Thyroid gland (tissue), 4 donors: ENCODE measurements at regions not wholly inside any gene's neighbourhood (a gene's known extent, or its start where the extent isn't known, plus 50 kb on each side); places are given as distances from the start of the nearest gene placed in this dataset.

ENCODE experiments used
- DNase-seq, 2 donors: peaks; one replicate each; pipeline ENCODE4 v3.0.0-alpha.2; 2019
- H3K27ac ChIP-seq, 3 donors: fragments of 200-600 bp; sonication (generic); 1 replicate in 2 of 3; 2 replicates in 1 of 3; pipeline ENCODE4 v1.5.1; 2016 to 2019; ENCODE audit warnings: mild to moderate bottlenecking in 1 of 3, moderate library complexity in 1 of 3
- H3K27me3 ChIP-seq: fragments of 200-600 bp; sonication (generic); one replicate; pipeline ENCODE4 v1.5.1; 2019
- H3K36me3 ChIP-seq, 2 donors: fragments of 200-600 bp; sonication (generic); one replicate each; pipeline ENCODE4 v1.5.1; 2016 to 2019
- H3K4me1 ChIP-seq, 2 donors: fragments of 200-600 bp; sonication (generic); one replicate each; pipeline ENCODE4 v1.5.1; 2017 to 2019
- H3K4me3 ChIP-seq, 3 donors: fragments of 200-600 bp; sonication (generic); replicated peaks in 1 of 3; 1 replicate in 2 of 3; 2 replicates in 1 of 3; pipeline ENCODE4 v1.5.1; 2016; ENCODE audit warnings: mild to moderate bottlenecking in 1 of 3
- H3K9me3 ChIP-seq: fragments of 200-600 bp; sonication (generic); one replicate; pipeline ENCODE4 v1.5.1; 2017
- POLR2A ChIP-seq, 2 donors: fragments of 450-650 bp; IDR thresholded peaks; one replicate each; pipeline ENCODE4 v1.6.1; 2017; ENCODE audit warnings: antibody characterized with exemption in 2 of 2, mild to moderate bottlenecking in 2 of 2, moderate library complexity in 1 of 2
- WGBS, 2 donors: methylation state at CpG; one replicate each; pipeline ENCODE4 v1.1.5; 2017; 5-methylcytosine and 5-hydroxymethylcytosine counted together
- intact Hi-C: fragments of 100-400 bp; cut with DNase I; formaldehyde crosslinking; loops from one replicate; pipeline ENCODE4 v1.15.1; 2023
- TF ChIP-seq, protein P1 (sequence below), 6 experiments: fragments of 200-600 bp in 3 of 6; fragments of 450-650 bp in 3 of 6; sonication (generic) in 3 of 6; IDR thresholded peaks; one replicate each; pipeline ENCODE4 v1.5.1; 2016 to 2019; ENCODE audit warnings: antibody characterized with exemption in 6 of 6, mild to moderate bottlenecking in 2 of 6, inconsistent platforms in 1 of 6, moderate library complexity in 1 of 6

DNA sequence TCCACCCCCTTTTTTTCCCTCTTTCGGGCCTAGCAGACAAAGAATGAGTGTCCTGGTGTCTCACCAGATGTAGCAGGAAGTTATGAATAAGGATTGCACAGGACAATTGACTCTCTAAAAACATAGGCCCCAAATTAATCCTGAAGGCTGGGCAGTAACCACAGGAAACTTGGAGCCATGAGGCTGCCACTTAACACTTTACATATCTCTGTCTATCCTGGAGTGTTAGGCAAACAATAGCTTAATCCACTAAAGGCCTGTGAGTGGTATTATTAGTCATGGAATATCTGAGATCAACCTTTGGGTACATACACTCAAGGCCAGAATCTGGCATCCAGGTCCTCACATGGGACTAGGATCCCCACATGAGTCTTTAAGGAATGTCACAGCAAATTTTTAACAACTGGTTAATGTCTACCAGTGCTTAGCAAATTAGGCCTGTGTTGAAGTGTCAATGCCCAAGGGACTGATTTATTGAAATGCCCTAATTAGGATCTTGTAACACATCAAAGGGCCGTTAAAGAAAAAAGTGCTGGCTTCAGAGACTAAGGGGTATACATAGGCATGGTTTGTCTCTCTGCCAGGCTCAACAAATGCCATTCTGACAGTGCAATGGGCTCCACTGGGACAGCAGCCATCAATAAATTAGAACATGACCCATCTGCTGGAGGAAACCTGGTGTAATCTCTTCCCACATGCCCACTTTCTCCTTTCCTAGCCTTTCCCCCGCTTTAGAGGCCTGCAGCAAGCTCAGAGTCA, 196.7 kb upstream of the TBX20 start:
- Histone ChIP-seq H3K27me3 (no peaks in the 10 kb centered on the region), H3K36me3 (no peaks in the 10 kb centered on the region), H3K4me3 (no peak overlapping the region), H3K4me1 (no peaks in the 10 kb centered on the region), H3K27ac (no peak overlapping the region), H3K9me3 (no peaks in the 10 kb centered on the region)
- DNase-seq = no peak
- 62 to 67% methylated on average over 3 of the region's 3 CpGs for WGBS, 2 donors
- no peak for TF ChIP-seq POLR2A (IDR thresholded peaks at IDR 0.05)
- TF ChIP-seq, protein P1, sequence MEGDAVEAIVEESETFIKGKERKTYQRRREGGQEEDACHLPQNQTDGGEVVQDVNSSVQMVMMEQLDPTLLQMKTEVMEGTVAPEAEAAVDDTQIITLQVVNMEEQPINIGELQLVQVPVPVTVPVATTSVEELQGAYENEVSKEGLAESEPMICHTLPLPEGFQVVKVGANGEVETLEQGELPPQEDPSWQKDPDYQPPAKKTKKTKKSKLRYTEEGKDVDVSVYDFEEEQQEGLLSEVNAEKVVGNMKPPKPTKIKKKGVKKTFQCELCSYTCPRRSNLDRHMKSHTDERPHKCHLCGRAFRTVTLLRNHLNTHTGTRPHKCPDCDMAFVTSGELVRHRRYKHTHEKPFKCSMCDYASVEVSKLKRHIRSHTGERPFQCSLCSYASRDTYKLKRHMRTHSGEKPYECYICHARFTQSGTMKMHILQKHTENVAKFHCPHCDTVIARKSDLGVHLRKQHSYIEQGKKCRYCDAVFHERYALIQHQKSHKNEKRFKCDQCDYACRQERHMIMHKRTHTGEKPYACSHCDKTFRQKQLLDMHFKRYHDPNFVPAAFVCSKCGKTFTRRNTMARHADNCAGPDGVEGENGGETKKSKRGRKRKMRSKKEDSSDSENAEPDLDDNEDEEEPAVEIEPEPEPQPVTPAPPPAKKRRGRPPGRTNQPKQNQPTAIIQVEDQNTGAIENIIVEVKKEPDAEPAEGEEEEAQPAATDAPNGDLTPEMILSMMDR (IDR thresholded peaks at IDR 0.05) = no peak
- intact Hi-C loops = no loop called here

DNA sequence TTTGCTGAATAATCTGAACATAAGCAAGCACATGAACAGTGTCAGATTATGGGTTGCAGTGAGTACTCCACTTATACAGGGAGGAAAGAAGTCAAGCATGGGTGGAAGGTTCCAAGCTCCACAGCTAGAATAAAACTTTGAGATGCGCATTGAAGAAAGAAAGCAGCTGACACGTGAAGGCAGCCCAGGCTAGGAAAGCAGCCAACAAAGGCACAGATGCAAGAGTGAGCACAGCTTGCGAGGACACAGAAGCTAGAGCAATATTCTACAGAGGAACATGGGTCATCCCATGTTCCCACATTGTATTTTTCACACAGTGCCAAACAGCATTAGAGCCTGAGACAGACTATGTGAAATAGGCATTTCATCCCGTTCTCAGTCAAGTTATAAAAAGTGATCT, 194.6 kb upstream of the TBX20 start:
- Histone ChIP-seq H3K4me1 (no peaks in the 10 kb centered on the region), H3K36me3 (no peaks in the 10 kb centered on the region), H3K27ac (no peak overlapping the region), H3K4me3 (no peak overlapping the region), H3K9me3 (no peaks in the 10 kb centered on the region), H3K27me3 (no peaks in the 10 kb centered on the region)
- WGBS, 2 donors = 81 to 84% methylated on average over 4 of the region's 4 CpGs
- no peak for TF ChIP-seq POLR2A (IDR thresholded peaks at IDR 0.05)
- TF ChIP-seq, protein P1 (IDR thresholded peaks at IDR 0.05) = no peak
- intact Hi-C loops = no loop called here
- DNase-seq = no peak

- intact Hi-C loops = no loop called here
- WGBS, 2 donors = 49 to 63% methylated on average over 6 of the region's 6 CpGs
Measured at GRCh38 chr7:35446091-35446490, 192.2 kb upstream of the TBX20 start.

DNA sequence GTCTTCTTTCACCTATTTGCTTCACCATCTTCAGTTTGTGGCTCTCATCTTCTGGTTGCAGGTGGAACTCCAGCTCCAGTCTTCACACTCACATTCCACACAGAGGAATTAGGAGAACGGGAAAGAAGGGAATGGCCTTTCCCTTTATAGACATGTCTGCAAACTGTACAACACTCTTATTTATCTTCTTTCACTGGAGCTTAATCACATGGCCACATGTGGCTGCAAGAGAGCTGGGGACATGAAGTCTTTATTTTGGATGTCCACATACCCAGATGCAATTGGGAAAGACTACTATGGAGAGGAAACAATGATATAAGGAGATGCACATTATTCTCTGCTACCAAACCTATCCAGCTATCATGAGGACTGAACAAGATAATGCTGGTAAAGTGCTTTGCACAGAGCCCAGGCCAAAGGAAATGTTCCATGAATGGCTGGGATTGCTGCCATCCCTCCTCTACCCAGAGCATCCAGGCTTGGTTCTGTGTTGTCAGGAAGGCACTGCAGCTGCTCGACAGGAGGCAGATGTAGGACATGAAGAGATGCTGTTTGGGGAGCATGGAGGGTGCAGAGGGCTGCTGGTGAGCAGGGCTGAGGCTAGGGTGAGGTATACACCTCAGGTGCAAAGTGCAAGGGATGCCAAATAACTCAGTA, 183.8 kb upstream of the TBX20 start:
- TF ChIP-seq, protein P1 (IDR thresholded peaks at IDR 0.05) = no peak
- no peak for TF ChIP-seq POLR2A (IDR thresholded peaks at IDR 0.05)
- WGBS, 2 donors = 73 to 79% methylated on average over 2 of the region's 2 CpGs
- intact Hi-C loops = no loop called here

More at GRCh38 chr7:35446091-35446490, 192.2 kb upstream of the TBX20 start:
- no peaks in the 10 kb centered on the region for H3K4me1 ChIP-seq
- H3K9me3 ChIP-seq = no peaks in the 10 kb centered on the region
- H3K36me3 ChIP-seq = no peaks in the 10 kb centered on the region
- DNase-seq = no peak
- no peaks in the 10 kb centered on the region for H3K27me3 ChIP-seq
- H3K4me3 ChIP-seq = no peak overlapping the region
- TF ChIP-seq, protein P1 (IDR thresholded peaks at IDR 0.05) = no peak
- TF ChIP-seq POLR2A (IDR thresholded peaks at IDR 0.05) = no peak
- no peak overlapping the region for H3K27ac ChIP-seq

DNA sequence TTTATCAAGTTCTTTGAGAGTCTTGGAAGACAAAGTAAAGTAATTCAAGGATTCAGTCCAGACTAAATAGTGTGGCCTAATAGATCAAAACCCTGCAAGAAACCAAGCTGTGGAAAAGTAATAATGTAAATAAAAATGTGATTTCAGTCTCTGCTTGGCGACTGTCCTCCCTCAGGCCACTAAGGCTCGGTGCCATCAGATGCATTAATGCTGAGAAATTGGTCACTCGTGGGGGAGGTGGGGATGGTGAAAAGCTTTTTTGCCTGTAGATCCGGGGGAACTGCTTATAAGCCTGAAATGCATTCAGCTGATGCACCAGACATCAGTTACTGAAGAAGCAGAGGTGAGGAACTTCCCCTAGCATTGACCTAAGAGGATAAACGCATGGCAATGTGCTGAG, 182.6 kb upstream of the TBX20 start:
- no peak for DNase-seq
- no peak overlapping the region for H3K27ac ChIP-seq
- no peaks in the 10 kb centered on the region for H3K9me3 ChIP-seq
- intact Hi-C loops = no loop called here
- 53 to 77% methylated on average over 5 of the region's 5 CpGs for WGBS, 2 donors
- H3K27me3 ChIP-seq = no peaks in the 10 kb centered on the region
- H3K4me3 ChIP-seq = no peak overlapping the region
- TF ChIP-seq, protein P1 (IDR thresholded peaks at IDR 0.05) = no peak
- no peak for TF ChIP-seq POLR2A (IDR thresholded peaks at IDR 0.05)
- H3K4me1 ChIP-seq = no peaks in the 10 kb centered on the region
- H3K36me3 ChIP-seq = no peaks in the 10 kb centered on the region

More for the DNA sequence above, 183.8 kb upstream of the TBX20 start:
- Histone ChIP-seq H3K27me3 (no peaks in the 10 kb centered on the region), H3K4me3 (no peak overlapping the region), H3K27ac (no peak overlapping the region), H3K4me1 (no peaks in the 10 kb centered on the region), H3K9me3 (no peaks in the 10 kb centered on the region), H3K36me3 (no peaks in the 10 kb centered on the region)
- DNase-seq = no peak
